ENCODE measurements at regions not wholly inside any gene's neighbourhood (a gene's known extent, or its start where the extent isn't known, plus 50 kb on each side); places are given as distances from the start of the nearest gene placed in this dataset.
"Not testable (repeated sequence)": the region's sequence is repeated elsewhere in the genome, so short reads cannot be mapped to it uniquely, and the experiment has no call there.

DNA sequence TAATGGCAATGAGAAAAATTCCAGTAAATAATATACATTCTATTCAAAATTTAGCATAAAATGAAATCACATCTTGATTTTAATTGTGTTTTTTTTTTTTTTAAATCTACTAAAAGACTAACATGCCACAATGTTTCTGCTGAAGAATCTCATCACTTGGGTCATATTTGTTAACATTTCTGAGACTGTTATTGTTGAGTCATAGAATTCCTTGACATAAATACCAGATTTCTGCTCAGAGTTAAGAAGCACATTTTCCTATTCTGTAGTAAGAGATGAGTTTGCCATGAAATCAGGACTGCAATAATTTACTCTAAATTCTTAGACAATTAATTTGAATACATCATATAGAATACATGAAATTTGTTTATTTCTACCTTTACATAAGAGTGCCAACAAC, 154.9 kb upstream of the KYNU start:
- DNase-seq (no peak), ATAC-seq (no peak)
- intact Hi-C loops (cut with micrococcal nuclease), result no loop called here

DNA sequence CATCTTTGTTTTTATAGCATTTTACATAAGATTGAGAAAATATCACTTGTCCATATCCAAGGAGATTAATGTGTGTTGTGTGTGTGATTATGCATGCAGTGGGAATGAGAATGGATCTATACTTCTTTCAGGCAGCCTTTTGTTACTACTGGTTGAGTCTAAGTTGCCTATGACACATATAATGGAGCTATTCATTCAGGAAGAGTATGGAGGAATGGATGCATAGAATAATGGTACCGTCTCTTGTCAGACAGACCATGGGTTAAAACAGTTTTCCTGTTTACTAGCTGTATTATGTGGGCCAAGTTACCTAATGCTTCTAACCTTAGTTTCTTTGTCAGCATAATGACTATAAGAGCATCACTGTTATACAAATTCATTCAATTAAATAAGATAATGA, 155.4 kb upstream of the KYNU start:
- intact Hi-C loops (cut with micrococcal nuclease), result no loop called here
- ATAC-seq, result no peak
- no peak for DNase-seq

GRCh38 chr2:142721015-142721414, 156.4 kb upstream of the KYNU start:
- intact Hi-C loops (cut with micrococcal nuclease), result no loop called here
- no peak for DNase-seq

GRCh38 chr2:142718576-142719155, 158.8 kb upstream of the KYNU start:
- intact Hi-C loops (cut with micrococcal nuclease), result no loop called here
- DNase-seq (no peak), ATAC-seq (no peak)

More at GRCh38 chr2:142721015-142721414, 156.4 kb upstream of the KYNU start:
- ATAC-seq, result no peak

DNA sequence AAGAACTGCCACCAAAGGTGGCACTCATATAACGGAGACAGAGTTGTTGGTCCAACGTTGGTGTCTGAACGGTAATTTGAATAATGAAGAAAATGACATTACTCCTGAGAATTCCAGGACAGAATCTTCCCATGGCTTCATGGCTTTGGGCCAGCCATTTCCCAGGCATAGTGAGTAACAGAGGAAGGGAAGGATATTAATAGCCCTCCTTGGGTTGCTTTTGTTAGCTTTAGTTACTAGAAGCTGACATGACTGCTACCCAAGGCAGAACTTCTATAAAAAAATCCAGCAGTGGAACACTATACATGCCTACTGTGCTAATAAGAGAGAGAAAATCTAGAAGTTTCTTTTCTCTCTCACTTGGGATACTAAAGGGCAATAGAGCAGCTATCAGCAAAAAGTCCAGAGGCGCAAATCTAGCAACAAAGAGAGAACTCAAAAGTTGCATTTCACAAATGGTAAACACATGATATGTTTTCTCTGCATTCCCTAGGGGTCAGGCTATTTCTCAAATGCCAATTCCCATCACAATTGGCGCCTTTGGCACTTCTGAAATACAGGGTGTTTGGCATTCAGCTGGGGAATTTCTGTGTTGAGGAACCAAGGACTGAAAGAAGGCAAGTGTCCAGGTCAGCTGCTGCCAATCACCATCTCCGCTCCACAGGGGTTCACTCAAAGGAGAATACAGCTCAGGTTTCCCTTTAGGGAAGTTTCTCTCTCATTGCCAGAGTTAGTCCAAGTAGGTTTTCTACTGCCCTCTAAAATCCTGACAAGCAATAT, 160.8 kb upstream of the KYNU start:
- DNase-seq (no peak), ATAC-seq (no peak)
- intact Hi-C loops (cut with micrococcal nuclease), result no loop called here

- intact Hi-C loops (cut with micrococcal nuclease), result no loop called here
- DNase-seq, result no peak
- no peak for ATAC-seq
Observed at GRCh38 chr2:142714600-142714999, 162.9 kb upstream of the KYNU start.

DNA sequence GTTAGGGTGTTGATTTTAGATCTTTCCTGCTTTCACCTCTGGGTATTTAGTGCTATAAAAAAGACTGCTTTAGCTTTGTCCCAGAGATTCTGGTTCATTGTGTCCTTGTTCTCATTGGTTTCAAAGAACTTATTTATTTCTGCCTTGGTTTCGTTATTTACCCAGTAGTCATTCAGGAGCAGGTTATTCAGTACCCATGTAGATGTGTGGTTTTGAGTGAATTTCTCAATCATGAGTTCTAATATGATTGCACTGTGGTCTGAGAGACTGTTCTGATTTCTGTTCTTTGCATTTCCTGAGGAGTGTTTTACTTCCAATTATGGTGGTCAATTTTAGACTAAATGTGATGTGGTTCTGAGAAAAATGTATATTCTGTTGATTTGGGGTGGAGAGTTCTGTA, 167.1 kb upstream of the KYNU start:
- no peak for DNase-seq
- ATAC-seq, result no peak
- intact Hi-C loops (cut with micrococcal nuclease), result no loop called here

GRCh38 chr2:142707318-142707717, 170.1 kb upstream of the KYNU start:
- intact Hi-C loops (cut with micrococcal nuclease), result no loop called here
- ATAC-seq (no peak), DNase-seq (no peak)

DNA sequence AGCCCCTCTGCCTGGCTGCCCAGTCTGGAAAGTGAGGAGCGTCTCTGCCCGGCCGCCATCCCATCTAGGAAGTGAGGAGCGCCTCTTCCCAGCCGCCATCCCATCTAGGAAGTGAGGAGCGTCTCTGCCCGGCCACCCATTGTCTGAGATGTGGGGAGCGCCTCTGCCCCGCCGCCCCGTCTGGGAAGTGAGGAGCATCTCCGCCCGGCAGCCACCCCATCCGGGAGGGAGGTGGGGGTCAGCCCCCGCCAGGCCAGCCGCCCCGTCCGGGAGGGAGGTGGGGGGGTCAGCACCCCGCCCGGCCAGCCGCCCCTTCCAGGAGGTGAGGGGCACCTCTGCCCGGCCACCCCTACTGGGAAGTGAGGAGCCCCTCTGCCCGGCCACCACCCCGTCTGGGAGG, 175.1 kb upstream of the KYNU start:
- DNase-seq; intact Hi-C loops (cut with micrococcal nuclease); ATAC-seq: not testable (repeated sequence)

- ATAC-seq; DNase-seq; intact Hi-C loops (cut with micrococcal nuclease): not testable (repeated sequence)
Observed at GRCh38 chr2:142695350-142696257, 181.9 kb upstream of the KYNU start.

- DNase-seq (no peak), ATAC-seq (no peak)
- intact Hi-C loops (cut with micrococcal nuclease), result no loop called here
Observed at GRCh38 chr2:142694282-142694681, 183.2 kb upstream of the KYNU start.

DNA sequence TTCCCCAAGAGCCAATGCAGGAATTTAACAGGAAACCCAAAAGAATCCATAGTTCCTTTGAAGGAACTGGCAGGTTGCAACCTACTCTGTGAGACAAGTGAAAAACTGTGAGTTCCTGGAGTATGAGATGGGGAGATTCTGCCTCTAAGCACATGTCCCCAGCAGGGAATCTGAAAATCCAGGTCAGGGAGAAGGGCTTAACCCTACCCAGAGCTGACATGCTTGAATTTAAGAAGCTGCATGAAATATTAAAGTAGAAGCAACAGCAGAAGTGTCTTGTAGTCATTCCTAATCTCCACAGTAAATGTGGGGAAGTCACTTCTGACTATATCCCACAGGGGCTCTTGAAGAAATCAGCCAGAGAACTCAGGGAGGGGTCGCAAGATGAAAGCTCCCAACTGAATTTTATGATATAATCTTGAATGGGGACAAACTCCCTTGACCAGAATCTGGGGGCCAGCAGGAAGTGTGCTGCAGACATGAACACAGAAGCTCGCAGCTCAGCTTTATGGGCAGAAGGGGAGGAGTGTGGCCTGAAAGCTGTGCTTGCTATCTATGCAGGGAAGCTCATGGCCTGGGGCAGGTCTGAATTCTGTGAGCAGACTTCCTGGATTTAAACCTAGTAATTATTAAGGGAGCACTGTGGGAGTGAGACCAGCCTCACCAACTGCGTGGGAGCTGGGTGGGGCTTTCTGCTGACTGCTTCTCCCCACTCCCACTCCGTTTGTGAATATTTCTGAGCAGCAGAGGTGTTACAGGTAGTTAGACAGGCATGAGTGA, 184.1 kb upstream of the KYNU start:
- no peak for ATAC-seq
- no peak for DNase-seq
- intact Hi-C loops (cut with micrococcal nuclease), result no loop called here

- ATAC-seq, result no peak
- DNase-seq, result no peak
- intact Hi-C loops (cut with micrococcal nuclease), result loop anchor here (5.0 kb wide), 1 partner anchor 288 kb away; no protein-coding TSS in a partner anchor
Observed at GRCh38 chr2:142688856-142689605, 188.4 kb upstream of the KYNU start.

DNA sequence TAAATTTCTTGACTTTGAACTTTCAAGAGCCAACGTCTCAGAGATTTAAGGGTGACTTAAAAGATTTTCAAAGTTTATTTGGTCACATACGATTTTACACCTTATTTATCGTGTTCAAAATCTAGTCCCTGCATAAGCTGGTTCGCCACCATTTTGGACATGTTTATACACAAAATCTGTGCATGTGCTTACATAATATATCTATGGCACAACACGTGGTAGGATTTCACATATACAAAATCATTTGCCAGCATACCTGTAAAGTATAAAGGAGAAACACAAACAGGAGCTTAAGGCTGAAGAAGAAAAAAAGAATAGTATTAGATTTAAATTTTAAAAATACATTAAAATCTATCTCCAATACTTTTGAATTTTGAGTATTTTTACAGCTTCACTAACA, 190.0 kb upstream of the KYNU start:
- DNase-seq, result no peak
- no peak for ATAC-seq
- intact Hi-C loops (cut with micrococcal nuclease), result loop anchor here (5.0 kb wide), 1 partner anchor 290 kb away; no protein-coding TSS in a partner anchor

DNA sequence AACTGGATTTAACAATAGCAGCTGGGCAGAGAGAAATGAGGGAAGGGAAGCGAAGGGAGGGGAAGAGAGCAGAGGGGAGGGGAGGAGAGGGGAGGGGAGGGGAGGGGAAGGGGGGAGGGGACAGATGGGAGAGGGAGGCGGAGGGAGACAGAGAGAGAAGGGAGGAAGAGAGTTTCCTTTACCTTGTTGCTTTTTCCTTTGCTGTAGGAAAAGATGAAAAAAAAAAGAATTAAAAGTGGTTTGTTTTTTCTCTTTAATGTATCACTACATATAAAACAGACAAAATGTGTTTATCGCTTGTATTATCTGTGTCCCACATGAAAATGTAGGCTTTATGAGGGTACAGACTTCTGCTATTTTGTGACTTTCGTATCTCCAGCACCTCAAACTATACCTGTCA, 190.4 kb upstream of the KYNU start:
- ATAC-seq (no peak), DNase-seq (no peak)
- intact Hi-C loops (cut with micrococcal nuclease), result loop anchor here (5.0 kb wide), 1 partner anchor 290 kb away; no protein-coding TSS in a partner anchor

GRCh38 chr2:142684667-142685066, 192.8 kb upstream of the KYNU start:
- no peak for ATAC-seq
- intact Hi-C loops (cut with micrococcal nuclease), result loop anchor here (5.0 kb wide), 1 partner anchor 293 kb away; no protein-coding TSS in a partner anchor
- no peak for DNase-seq

- DNase-seq (no peak), ATAC-seq (no peak)
- intact Hi-C loops (cut with micrococcal nuclease), result no loop called here
Observed at GRCh38 chr2:142682528-142682927, 194.9 kb upstream of the KYNU start.

- DNase-seq (no peak), ATAC-seq (no peak)
- intact Hi-C loops (cut with micrococcal nuclease), result no loop called here
Observed at GRCh38 chr2:142681952-142682351, 195.5 kb upstream of the KYNU start.
